Stimulated activated memory B cell treated with anti-CD40 and anti-IgM and Interleukin-4, amounts not matched to agents 10 μg/mL and 1 μg/mL and 100 μg/mL, for 72 hours (primary cell): ENCODE measurements at regions not wholly inside any gene's neighbourhood (a gene's known extent, or its start where the extent isn't known, plus 50 kb on each side); places are given as distances from the start of the nearest gene placed in this dataset.

Experiments
- ATAC-seq: fragments of 150-1000 bp; cut with Tn5 transposase; 2 replicates; pipeline ENCODE4 v1.10.0; 2021
- H3K27ac Mint-ChIP-seq: one replicate; pipeline ENCODE4 v1.8.0; 2022; ENCODE audit warnings: mild to moderate bottlenecking, mixed read lengths
- H3K27me3 Mint-ChIP-seq: one replicate; pipeline ENCODE4 v1.8.0; 2022; ENCODE audit warnings: mixed read lengths
- H3K36me3 Mint-ChIP-seq: one replicate; pipeline ENCODE4 v1.8.0; 2022; ENCODE audit warnings: mixed read lengths
- H3K4me1 Mint-ChIP-seq: one replicate; pipeline ENCODE4 v1.8.0; 2022; ENCODE audit warnings: mixed read lengths
- H3K4me3 Mint-ChIP-seq: one replicate; pipeline ENCODE4 v1.8.0; 2022; ENCODE audit warnings: mild to moderate bottlenecking, moderate library complexity, mixed read lengths
- H3K9me3 Mint-ChIP-seq: one replicate; pipeline ENCODE4 v1.8.0; 2022; ENCODE audit warnings: mixed read lengths

DNA sequence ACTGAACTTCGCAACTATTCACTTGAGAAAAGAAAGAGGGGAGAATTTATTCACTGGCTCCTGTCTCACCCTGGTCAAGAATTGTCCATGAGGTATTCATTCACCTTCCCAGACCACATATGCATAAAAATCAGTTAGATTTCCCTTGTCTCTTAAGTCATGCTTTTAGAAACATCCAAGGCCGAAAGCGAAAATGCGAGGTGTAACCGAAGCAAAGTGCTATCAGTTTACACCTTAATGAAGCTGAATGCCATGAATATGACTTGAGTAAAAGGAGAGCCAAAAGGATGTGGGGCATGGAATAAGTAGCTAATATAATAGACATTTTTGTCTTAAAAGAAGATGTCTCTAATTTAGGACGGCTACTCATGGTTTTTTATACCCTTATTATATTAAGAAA lies 965.6 kb upstream of the CHORDC1 start:
- no peaks in the 10 kb centered on the region for H3K27me3 Mint-ChIP-seq
- H3K9me3 Mint-ChIP-seq = peaks cover 6% of the 10 kb centered on the region
- no peaks in the 10 kb centered on the region for H3K4me1 Mint-ChIP-seq
- no peaks in the 10 kb centered on the region for H3K36me3 Mint-ChIP-seq
- no peak overlapping the region for H3K4me3 Mint-ChIP-seq
- no peak for ATAC-seq
- no peak overlapping the region for H3K27ac Mint-ChIP-seq

DNA sequence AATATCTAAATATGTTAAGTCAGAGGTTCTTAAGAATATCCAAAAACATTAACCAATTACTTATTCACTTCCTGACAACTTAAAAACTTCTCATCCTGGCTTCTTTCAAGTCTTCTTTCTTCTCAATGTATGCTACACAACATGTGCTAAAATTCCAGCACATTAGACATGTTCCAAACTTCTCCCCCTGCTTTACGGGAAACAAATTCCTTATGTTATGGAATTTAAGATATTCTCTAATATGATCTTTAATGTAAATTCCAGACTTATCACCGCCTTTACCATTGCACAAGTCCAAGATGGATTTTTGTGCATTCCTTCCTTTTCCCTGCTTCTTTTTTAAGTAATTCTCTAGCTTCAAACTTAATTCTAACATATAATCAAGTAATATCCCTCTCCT lies 964.5 kb upstream of the CHORDC1 start:
- no peak for ATAC-seq
- Mint-ChIP-seq H3K4me1 (no peaks in the 10 kb centered on the region), H3K27ac (no peak overlapping the region), H3K9me3 (peaks cover 9% of the 10 kb centered on the region), H3K36me3 (no peaks in the 10 kb centered on the region), H3K4me3 (no peak overlapping the region), H3K27me3 (no peaks in the 10 kb centered on the region)

DNA sequence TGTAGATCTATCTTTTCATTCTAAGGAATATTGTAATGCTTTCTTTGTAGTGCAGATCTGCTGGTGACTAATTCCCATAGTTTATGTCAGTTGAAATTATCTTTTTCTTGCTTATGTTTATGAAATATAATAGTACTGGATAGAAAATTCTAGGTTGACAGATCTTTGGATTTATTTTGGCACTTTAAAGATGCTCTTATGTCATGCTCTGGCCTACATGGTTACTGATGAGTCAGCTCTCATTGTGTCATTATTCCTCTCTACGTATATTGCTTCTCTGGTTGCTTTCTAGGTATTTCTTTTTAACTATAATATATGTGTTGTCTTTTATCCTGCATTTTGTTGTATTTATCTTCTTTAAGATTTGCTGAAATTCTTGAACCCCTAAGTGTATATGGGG lies 955.5 kb upstream of the CHORDC1 start:
- H3K36me3 Mint-ChIP-seq = no peaks in the 10 kb centered on the region
- no peak for ATAC-seq
- H3K27ac Mint-ChIP-seq = no peak overlapping the region
- no peak overlapping the region for H3K4me3 Mint-ChIP-seq
- no peaks in the 10 kb centered on the region for H3K27me3 Mint-ChIP-seq
- H3K9me3 Mint-ChIP-seq = peaks cover 16% of the 10 kb centered on the region
- no peaks in the 10 kb centered on the region for H3K4me1 Mint-ChIP-seq

DNA sequence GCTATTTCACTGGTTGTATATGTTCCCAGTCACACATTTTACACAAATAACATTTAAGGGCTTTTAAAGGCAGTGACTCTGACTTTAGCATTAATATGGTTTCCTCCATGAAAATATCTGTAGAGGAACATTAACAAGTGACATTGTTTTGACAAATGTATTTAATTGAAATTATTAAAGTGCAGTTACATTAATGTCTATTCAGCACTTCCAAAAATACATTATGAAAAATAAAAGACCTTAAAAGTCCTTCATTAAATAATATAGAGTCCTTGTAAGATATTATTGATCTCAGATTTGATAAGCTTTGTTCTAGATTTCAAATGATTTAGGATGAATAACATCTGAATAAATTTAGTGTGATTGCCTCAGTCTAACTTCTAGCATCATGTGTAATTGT lies 951.9 kb upstream of the CHORDC1 start:
- no peak for ATAC-seq
- H3K4me1 Mint-ChIP-seq = no peaks in the 10 kb centered on the region
- H3K27ac Mint-ChIP-seq = no peak overlapping the region
- H3K27me3 Mint-ChIP-seq = no peaks in the 10 kb centered on the region
- H3K4me3 Mint-ChIP-seq = no peak overlapping the region
- H3K36me3 Mint-ChIP-seq = no peaks in the 10 kb centered on the region
- peaks cover 7% of the 10 kb centered on the region for H3K9me3 Mint-ChIP-seq

DNA sequence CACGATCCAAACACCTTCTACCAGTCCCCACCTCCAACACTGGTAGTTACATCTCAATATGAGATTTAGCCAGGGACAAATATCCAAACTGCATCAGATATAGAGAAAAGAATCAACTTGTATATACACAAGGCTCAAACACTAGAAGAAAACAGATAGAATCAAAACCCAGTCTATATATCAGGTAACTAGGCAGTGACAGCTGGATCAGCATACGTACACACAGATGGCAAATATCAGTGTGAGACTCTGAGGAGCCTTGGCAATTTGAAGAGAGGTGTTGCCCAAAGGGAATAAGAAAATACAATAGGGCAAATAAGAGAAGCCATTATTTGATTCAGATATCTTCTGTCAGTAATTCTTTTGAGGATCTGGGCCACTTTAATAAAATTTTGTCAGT lies 951.3 kb upstream of the CHORDC1 start:
- Mint-ChIP-seq H3K4me1 (no peaks in the 10 kb centered on the region), H3K9me3 (peaks cover 7% of the 10 kb centered on the region), H3K27ac (no peak overlapping the region), H3K36me3 (no peaks in the 10 kb centered on the region), H3K4me3 (no peak overlapping the region), H3K27me3 (no peaks in the 10 kb centered on the region)
- ATAC-seq = no peak

DNA sequence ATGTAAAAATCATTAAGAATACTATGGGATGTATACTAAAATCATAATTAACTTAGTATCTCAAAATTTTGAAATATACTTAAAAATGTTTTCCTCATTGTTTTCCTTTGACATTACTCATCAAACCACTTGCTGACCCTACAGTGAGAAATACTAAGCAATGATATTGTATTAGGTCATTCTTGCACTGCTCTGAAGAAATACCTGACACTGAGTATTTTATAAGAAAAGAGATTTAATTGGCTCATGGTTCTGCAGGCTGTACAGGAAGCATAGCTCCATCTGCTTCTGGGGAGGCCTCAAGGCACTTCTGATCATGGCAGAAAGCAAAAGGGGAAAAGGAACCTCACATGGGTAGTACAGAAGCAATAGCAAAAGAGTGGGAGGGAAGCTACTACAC lies 950.9 kb upstream of the CHORDC1 start:
- no peak for ATAC-seq
- Mint-ChIP-seq H3K27me3 (no peaks in the 10 kb centered on the region), H3K4me1 (no peaks in the 10 kb centered on the region), H3K36me3 (no peaks in the 10 kb centered on the region), H3K4me3 (no peak overlapping the region), H3K27ac (no peak overlapping the region), H3K9me3 (peaks cover 7% of the 10 kb centered on the region)

DNA sequence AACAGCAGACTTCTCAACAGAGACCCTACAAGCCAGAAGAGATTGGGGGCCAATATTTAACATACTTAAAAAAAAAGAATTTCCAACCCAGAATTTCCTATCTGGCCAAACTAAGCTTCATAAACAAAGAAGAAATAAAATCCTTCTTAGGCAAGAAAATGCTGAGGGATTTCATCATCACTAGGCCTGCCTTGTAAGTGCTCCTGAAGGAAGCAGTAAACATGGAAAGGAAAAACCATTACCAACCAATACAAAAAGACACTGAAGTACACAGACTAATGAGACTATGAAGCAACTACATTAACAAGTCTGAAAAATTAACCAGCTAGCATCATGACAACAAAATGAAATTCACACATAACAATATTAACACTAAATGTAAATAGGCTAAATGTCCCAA lies 947.9 kb upstream of the CHORDC1 start:
- no peak for ATAC-seq
- H3K27ac Mint-ChIP-seq = no peak overlapping the region
- no peaks in the 10 kb centered on the region for H3K27me3 Mint-ChIP-seq
- H3K4me3 Mint-ChIP-seq = no peak overlapping the region
- H3K4me1 Mint-ChIP-seq = no peaks in the 10 kb centered on the region
- H3K36me3 Mint-ChIP-seq = no peaks in the 10 kb centered on the region
- H3K9me3 Mint-ChIP-seq = peaks cover 7% of the 10 kb centered on the region

DNA sequence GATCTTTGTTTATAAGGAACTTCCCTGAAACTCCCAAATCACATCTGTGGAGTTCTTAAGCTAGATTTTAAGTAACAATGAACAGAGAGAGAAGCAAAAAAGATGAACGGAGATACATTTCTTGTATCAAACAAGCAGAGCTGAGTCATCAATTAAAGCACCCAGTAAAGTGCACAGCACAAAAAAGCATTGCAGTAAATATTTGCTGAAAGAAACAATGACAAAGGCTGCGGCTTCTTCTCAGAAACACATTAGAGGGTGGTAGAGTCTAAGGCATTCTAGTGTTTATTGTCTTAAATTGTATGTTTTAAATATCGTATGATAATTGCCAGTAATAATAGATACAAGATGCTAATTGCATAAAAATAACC lies 941.6 kb upstream of the CHORDC1 start:
- Mint-ChIP-seq H3K27me3 (no peaks in the 10 kb centered on the region), H3K27ac (no peak overlapping the region), H3K4me3 (no peak overlapping the region), H3K36me3 (no peaks in the 10 kb centered on the region), H3K9me3 (no peaks in the 10 kb centered on the region), H3K4me1 (no peaks in the 10 kb centered on the region)
- no peak for ATAC-seq

DNA sequence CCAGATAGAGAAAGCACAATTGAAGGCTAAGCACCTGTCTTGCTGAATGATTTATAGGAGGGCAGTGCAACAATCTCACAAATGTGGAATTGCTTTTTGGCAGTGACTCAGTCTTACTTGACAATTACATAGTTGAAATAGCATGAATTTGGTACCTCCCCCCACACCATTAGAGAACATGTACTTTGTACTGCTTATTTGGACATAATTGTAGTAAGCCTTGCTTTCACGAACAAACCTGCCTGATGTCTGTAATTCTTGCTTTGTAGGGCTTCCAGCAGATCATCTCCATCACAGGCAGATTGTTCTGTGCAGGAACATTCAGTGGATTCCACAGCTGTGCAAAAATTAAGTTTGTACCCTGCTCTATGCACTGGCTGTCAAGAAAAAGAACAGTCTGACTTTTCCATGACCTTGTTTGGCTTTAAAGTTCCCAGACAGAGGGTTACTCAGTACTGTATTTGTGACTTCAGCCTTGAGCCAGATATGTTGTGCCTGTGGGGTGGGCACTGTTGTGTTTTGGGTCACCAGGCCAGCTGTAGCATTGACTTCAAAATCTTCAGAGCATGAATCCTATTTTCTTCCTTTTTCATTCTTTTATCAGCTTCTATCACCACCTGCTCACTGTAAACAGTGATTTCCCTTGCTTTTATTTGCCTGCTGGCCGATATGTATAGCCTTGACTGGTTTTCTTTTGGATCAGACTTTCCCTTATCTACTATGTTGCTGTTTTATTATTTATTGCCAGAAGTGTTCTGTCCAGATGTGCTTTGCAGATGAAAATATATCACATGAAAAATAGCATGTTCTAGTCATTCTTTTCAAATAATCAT lies 941.0 kb upstream of the CHORDC1 start:
- no peak overlapping the region for H3K27ac Mint-ChIP-seq
- H3K4me3 Mint-ChIP-seq = no peak overlapping the region
- H3K4me1 Mint-ChIP-seq = no peaks in the 10 kb centered on the region
- ATAC-seq = no peak
- H3K27me3 Mint-ChIP-seq = no peaks in the 10 kb centered on the region
- no peaks in the 10 kb centered on the region for H3K9me3 Mint-ChIP-seq
- H3K36me3 Mint-ChIP-seq = no peaks in the 10 kb centered on the region

DNA sequence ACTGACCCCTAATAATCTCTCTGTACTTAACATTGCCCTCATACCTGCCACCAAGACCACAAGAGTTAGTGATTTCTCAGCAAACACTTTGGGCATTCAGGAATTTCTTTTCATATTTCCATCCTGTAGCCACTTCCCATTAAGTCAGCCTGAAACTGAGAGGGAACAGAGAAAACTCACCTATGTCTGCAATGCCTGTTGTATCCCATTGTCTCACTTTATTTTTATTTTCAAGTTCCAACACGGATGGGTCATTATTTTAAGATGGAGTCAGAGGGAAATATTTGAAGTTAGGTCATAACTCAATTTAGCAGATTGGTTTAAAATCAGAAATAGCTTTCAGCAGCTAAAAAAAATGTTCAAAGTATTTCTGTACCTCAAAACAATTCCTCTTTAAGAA lies 937.8 kb upstream of the CHORDC1 start:
- Mint-ChIP-seq H3K9me3 (no peaks in the 10 kb centered on the region), H3K4me3 (no peak overlapping the region), H3K27me3 (no peaks in the 10 kb centered on the region)

DNA sequence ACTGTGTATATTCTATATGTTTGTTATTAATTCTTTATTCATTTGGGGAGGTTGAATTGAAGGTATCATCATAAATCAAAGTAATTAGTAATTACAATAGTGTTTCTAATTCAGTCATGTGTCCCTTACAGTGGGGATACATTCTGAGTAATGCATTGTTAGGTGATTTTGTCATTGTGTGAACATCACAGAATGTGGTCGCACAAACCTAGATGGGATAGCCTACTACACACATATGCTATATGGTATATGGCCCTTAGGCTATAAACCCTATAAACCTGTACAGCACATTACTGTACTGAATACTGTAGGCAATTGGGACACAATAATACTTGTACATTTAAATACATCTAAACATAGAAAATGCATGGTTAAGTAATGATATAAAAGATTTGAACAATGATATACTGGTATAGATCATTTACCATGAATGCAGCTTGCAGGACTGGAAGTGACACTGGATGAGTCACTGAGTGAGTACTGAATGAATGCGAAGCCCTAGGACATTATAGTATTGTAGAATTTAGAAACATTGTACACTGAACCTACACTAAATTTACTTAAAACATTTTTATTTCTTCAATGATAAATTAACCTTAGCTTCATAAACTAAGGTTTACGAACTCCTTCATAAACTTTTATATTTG lies 936.2 kb upstream of the CHORDC1 start:
- H3K9me3 Mint-ChIP-seq = no peaks in the 10 kb centered on the region
- no peak overlapping the region for H3K4me3 Mint-ChIP-seq
- H3K27me3 Mint-ChIP-seq = no peaks in the 10 kb centered on the region
- no peak overlapping the region for H3K27ac Mint-ChIP-seq
- H3K36me3 Mint-ChIP-seq = no peaks in the 10 kb centered on the region
- H3K4me1 Mint-ChIP-seq = no peaks in the 10 kb centered on the region
- ATAC-seq = no peak

More for the DNA sequence above, 937.8 kb upstream of the CHORDC1 start:
- ATAC-seq = no peak
- H3K36me3 Mint-ChIP-seq = no peaks in the 10 kb centered on the region
- H3K4me1 Mint-ChIP-seq = no peaks in the 10 kb centered on the region
- no peak overlapping the region for H3K27ac Mint-ChIP-seq

DNA sequence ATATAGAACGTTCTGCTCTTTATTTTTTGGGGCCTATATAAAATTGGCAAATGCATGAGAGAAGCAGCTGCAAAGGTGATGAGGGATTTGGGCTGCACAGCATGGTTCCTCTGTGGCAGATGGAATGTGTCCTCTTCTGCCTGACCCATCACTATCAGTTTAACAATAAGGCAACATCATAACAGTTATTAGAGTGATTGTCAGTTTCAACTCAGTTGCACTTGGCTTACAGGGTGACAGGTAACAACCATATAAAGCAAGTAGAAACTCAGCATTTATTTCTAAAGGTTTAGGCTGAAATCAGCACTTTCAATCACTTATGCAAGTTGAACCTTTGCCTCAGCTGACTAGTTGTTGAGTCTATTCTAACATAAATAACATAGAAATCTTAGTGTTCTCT lies 935.4 kb upstream of the CHORDC1 start:
- no peaks in the 10 kb centered on the region for H3K9me3 Mint-ChIP-seq
- ATAC-seq = no peak
- no peaks in the 10 kb centered on the region for H3K27me3 Mint-ChIP-seq
- no peaks in the 10 kb centered on the region for H3K4me1 Mint-ChIP-seq
- H3K27ac Mint-ChIP-seq = no peak overlapping the region
- H3K36me3 Mint-ChIP-seq = no peaks in the 10 kb centered on the region
- H3K4me3 Mint-ChIP-seq = no peak overlapping the region

DNA sequence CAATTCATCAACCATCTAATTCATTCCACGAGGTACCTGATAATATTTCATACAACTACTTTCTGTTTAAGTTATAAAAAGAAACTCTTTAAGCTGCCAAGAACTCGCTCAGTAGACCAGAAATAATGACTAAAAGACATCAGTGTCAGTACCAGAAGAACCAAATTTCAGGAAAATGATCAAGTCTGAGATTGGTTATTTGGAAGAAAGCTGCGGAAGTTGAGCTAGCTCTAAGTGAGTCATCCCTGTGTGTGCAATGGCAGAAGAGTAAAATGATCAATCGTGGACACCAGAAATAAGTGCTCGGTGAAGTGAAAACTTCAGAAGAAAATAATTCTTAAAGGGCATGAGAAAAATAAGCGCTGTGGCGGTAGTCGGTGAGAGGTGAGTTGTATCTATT lies 933.2 kb upstream of the CHORDC1 start:
- H3K4me1 Mint-ChIP-seq = no peaks in the 10 kb centered on the region

DNA sequence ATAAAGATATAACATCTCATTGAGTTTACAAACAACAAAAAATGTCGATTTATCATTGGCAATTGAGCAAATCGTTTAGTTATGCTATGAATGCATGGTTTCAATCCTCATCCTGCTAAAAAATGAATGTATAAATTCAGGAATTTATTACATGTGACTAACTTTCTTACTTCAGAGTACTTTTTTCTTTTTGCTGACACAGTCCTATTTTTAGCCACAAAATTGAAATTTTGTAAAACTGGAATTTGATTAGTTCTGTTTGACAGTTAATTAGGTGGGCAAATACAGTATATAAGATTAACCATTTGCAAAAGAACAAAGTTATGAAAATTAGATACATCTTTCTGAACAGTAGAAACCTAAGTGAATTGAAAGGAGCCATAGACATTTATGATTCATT lies 925.0 kb upstream of the CHORDC1 start:
- Mint-ChIP-seq H3K27me3 (no peaks in the 10 kb centered on the region), H3K4me1 (no peaks in the 10 kb centered on the region), H3K9me3 (peaks cover 5% of the 10 kb centered on the region), H3K4me3 (no peak overlapping the region), H3K36me3 (no peaks in the 10 kb centered on the region), H3K27ac (no peak overlapping the region)
- ATAC-seq = no peak

More for the DNA sequence above, 933.2 kb upstream of the CHORDC1 start:
- Mint-ChIP-seq H3K27me3 (no peaks in the 10 kb centered on the region), H3K27ac (no peak overlapping the region), H3K9me3 (no peaks in the 10 kb centered on the region), H3K36me3 (no peaks in the 10 kb centered on the region), H3K4me3 (no peak overlapping the region)
- ATAC-seq = no peak

DNA sequence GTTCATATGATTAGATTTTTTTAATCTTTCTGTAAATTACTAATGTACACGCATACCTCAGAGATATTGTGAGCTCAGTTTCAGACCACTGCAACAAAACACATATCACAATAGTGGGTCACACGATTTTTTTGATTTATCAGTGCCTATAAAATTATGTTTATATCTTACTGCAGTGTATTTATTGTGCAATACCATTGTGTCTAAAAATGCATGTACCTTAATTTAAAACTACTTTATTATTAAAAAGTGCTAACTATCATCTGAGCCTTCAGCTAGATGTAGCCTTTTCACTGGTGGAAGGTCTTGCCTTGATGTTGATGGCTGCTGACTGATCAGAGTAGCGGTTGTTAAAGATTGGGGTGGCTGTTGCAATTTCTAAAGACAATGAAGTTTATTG lies 918.8 kb upstream of the CHORDC1 start:
- H3K27me3 Mint-ChIP-seq = no peaks in the 10 kb centered on the region
- no peak overlapping the region for H3K4me3 Mint-ChIP-seq
- ATAC-seq = no peak
- H3K36me3 Mint-ChIP-seq = no peaks in the 10 kb centered on the region
- peaks cover 8% of the 10 kb centered on the region for H3K9me3 Mint-ChIP-seq
- no peak overlapping the region for H3K27ac Mint-ChIP-seq
- no peaks in the 10 kb centered on the region for H3K4me1 Mint-ChIP-seq

DNA sequence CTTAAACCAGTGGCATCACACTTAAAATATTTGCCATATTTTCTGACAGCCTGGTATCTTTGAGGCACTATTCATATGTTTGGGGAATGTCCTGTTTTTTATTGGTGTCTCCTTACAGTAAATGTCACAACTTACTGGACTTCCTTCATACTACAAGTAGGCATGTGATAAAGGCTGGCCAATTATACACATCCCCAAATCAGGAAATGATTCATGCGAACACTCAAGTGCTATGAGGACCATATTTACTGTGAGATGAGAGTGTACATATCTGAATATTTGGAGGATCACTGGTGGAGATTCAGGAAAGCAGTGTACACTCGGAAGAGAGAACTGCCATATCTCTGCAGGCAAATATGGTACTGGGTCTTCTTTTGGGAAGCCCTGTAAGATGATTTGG lies 913.8 kb upstream of the CHORDC1 start:
- Mint-ChIP-seq H3K36me3 (no peaks in the 10 kb centered on the region), H3K27me3 (no peaks in the 10 kb centered on the region), H3K9me3 (peaks cover 7% of the 10 kb centered on the region), H3K4me3 (no peak overlapping the region), H3K27ac (no peak overlapping the region), H3K4me1 (no peaks in the 10 kb centered on the region)
- no peak for ATAC-seq
